Right kidney (tissue), 1 donor: ENCODE measurements at regions not wholly inside any gene's neighbourhood (a gene's known extent, or its start where the extent isn't known, plus 50 kb on each side); places are given as distances from the start of the nearest gene placed in this dataset.
"Not testable (repeated sequence)": the region's sequence is repeated elsewhere in the genome, so short reads cannot be mapped to it uniquely, and the experiment has no call there.

Experiments
- DNase-seq: peaks from one replicate; pipeline ENCODE4 v3.0.0-alpha.2; 2016

- no peak for DNase-seq
Observed at GRCh38 chr5:16987776-16988175, 51.7 kb upstream of the MYO10 start.

GRCh38 chr5:16990817-16991520, 54.9 kb upstream of the MYO10 start:
- DNase-seq: not testable (repeated sequence)

GRCh38 chr5:16992006-16992405, 55.9 kb upstream of the MYO10 start:
- no peak for DNase-seq

DNA sequence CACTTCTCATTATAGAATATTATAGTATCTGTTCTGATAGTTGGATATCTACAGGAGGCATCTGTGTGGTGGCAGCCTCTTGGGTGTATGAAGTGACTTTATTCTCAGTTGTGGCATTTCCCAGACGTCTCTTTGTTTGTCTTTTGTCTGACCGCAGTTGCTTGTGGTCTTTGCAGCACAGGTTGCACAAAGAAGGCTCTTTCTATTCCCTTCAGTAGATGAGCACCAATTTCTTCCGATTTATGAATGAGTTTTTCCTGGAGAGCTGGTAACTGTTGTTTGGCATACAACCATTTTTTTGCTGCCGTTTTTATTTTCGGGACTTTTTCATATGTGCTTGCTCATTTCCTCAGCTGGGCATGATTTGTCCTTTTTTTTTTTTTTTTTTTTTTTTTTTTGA, 56.4 kb upstream of the MYO10 start:
- no peak for DNase-seq

GRCh38 chr5:16994565-16994964, 58.5 kb upstream of the MYO10 start:
- DNase-seq: no peak

GRCh38 chr5:16995372-16995771, 59.3 kb upstream of the MYO10 start:
- no peak for DNase-seq

DNA sequence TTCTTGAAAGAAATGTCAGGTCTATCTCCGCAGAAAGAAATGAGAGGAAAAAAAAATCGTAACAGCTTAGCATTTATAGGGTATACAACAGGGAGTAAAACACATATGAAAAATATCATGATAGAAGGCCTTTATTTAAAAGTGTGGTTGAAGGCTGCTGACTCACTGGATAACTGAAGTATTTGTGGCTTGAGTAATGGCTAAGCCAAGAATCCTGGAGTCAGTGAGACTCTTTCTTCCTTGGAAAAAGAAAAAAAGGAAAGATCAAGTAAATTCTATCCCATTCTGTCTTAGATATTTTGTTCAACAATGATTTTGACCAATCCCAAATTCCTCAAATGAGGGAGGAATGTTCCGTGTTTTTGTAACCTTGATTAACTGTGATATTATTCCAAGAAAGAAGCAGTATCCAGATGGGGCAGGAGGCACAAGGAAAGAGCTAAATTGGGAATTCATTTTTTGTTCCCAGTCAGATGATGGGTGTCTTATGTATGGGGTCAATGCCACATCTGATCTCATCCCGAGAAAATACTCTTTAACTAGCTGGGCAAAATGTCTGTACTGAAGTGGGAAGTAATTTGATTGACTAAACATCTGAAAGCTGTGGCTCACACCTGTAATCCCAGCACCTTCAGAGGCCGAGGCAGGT, 64.3 kb upstream of the MYO10 start:
- DNase-seq: no peak

- DNase-seq: no peak
Observed at GRCh38 chr5:17001428-17001827, 65.3 kb upstream of the MYO10 start.

DNA sequence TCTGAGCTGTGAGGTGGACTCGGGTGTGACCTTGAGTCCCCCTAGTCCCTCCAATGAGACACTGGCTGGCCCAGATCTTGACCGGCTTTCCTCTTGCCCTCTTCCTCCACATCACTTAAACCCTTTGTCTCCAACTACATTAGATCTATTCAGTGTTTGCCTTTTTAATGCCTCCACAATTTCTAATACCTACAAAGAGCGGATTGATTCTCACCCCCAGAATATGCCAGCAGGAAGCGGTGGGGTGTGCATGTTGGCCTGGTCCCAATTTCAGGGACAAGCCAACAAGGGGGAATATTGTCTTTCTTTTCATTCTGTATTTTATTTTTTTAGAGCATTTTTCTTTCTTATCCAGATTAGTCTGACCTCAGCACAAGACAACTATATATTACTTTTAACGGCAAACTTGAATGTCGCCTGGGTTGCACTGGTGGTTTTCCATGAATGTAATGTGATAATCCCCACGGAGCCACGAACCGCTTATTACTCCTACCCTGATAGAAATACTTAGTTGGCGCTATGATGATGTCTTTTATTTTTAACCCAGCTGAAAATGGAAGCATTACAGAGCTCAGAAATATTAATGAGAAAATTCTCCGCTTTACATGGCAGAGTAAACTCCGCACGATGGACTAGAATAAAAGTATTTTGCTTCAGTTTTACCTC, 68.5 kb upstream of the MYO10 start:
- DNase-seq: no peak

DNA sequence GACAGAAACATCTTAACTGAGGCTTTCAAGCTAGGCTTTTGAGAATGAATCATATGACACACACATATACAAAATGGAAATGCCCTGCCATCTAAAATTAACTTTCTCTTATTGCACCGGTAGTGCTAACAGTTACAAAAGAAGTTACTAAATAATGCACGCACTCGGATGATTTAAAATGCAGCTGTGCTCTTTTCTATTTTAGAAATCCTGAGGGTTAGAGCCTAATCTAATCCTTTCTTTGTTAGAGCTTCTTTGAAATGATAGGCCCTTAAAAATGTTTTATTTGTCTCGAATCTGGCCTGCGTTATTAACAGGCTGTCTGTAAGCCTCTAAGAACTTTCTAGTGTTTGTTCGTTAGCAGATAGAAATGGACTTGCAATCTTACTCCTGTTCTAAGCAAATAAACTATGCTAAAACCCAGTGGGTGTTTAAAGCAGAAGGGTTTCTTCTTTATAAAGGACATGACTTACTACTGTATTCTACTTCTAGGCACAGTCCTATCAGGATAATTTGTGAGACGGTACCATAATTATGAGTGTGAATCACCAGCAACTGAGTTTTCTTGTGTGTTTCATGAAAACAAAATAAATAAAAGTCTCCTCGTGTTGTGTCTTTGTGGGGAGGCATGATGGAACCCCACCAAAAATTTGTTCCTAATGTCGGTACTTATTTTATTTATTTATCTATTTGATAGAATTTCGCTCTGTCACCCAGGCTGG, 69.2 kb upstream of the MYO10 start:
- DNase-seq: no peak

- no peak for DNase-seq
Observed at GRCh38 chr5:17012289-17012688, 76.2 kb upstream of the MYO10 start.

GRCh38 chr5:17014686-17015085, 78.6 kb upstream of the MYO10 start:
- DNase-seq: no peak

DNA sequence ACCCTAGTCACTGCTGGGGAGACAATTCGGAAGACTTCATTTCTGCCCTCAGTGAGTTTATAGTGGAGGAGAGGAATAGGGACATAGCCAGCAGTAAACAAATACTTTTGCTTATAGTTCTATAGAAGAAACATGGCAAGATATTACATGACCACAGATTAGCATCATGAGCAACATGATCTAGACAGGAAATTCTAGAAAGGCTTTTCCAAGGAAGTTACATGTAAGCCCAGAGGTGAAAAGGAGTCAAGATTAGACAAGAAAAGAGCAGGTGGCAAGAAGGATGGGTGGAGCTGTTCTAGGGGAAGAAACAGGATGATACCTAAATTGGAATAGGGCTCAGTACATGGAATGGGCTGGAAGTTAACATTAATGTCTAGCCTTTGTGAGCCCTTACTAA, 82.8 kb upstream of the MYO10 start:
- DNase-seq: no peak

DNA sequence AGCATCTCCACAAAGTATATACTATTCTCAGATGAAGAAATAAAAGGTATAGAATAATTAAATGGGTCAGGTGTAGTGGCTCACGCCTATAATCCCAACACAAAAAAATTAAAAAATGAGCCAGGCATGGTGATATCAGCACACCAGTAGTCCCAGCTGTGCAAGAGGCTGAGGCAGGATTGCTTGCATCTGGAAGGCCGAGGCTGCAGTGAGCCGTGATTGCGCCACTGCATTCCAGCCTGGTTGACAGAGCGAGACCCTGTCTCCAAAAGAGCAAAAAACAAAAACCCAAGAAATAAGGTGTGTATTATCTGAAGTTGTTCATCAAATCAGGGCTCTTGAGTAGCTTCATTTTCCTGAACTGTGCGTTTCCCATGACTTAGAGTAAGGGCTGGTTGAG, 83.2 kb upstream of the MYO10 start:
- DNase-seq: no peak

GRCh38 chr5:17020678-17021601, 84.9 kb upstream of the MYO10 start:
- DNase-seq: no peak

- DNase-seq: no peak
Observed at GRCh38 chr5:17021602-17021932, 85.5 kb upstream of the MYO10 start.

DNA sequence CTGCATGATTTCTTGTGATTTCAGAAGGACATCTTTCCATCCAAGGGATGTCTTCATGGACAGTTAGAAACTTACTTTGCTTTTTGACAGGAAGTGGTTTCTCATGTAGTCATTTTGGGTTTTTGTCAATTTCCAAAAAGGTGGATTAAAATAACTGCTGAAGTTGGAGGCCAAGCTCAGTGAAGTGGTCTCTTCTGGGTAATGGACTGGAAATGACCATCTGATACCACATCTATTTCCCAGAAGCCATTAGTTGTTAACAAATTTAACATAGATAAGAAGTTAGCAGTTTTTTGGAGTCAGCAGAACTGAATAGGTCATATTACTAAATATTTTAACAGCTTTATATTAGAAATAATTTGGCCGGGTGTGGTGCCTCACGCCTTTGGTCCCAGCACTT, 86.2 kb upstream of the MYO10 start:
- no peak for DNase-seq

DNA sequence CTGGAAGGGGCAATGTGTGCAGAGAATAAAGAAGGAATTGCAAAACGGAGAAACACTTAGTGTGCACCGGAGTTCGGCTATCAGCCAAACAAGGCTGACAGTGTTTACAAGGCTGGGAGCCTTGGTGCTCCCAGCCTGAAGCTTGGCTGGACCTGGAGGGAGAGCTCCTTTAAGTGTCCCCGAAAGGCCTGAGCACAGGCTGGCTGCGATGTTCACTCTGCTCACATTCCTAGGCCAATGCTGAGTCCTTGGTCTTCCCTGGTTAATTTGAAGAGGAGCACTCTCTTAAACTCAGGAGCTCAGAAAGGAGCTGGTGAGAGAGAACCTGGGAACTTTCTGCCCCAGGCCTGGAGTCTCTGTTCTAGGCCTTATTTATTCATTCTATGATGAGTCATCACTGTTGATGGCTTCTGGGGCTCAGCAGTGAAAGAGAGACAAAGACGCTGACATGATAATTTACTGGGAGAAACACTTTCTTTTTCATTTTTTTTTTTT, 88.6 kb upstream of the MYO10 start:
- no peak for DNase-seq

GRCh38 chr5:17031659-17032277, 95.7 kb upstream of the MYO10 start:
- not testable (repeated sequence) for DNase-seq

DNA sequence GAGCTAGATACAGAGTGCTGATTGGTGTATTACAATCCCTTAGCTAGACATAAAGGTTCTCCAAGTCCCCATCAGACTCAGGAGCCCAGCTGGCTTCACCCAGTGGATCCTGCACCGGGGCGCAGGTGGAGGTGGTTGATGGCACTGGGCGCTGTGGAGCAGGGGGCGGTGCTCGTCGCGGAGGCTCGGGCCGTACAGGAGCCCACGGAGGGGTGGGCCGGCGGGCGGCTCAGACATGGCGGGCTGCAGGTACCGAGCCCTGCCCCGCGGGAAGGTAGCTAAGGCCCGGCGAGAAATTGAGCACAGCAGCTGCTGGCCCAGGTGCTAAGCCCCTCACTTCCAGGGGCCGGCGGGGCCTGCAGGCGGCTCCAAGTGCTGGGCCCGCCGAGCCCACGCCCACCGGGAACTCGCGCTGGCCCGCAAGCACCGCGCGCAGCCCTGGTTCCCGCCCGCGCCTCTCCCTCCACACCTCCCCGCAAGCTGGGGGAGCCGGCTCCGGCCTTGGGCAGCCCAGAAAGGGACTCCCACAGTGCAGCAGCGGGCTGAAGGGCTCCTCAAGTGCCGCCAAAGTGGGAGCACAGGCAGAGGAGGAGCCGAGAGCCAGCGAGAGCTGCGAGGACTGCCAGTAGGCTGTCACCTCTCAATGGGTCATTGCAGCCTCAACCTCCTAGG, 96.4 kb upstream of the MYO10 start:
- DNase-seq: not testable (repeated sequence)

- not testable (repeated sequence) for DNase-seq
Observed at GRCh38 chr5:17034992-17035391, 98.9 kb upstream of the MYO10 start.
